Left lung (tissue), 4 donors: ENCODE measurements at regions not wholly inside any gene's neighbourhood (a gene's known extent, or its start where the extent isn't known, plus 50 kb on each side); places are given as distances from the start of the nearest gene placed in this dataset.

Experiments
- ATAC-seq: fragments of 200-7000 bp; cut with Tn5 transposase; one replicate; pipeline ENCODE4 v1.9.1; 2020; ENCODE audit warnings: moderate library complexity
- DNase-seq, 4 donors: peaks; one replicate each; pipeline ENCODE4 v3.0.0-alpha.2; 2013 to 2020
- H3K27ac ChIP-seq, 2 donors: fragments of 200-600 bp; sonication (generic) in 1 of 2; one replicate each; pipeline versions ENCODE4 v1.5.0 to v1.8.0; 2020 to 2021
- H3K27me3 ChIP-seq, 2 donors: fragments of 200-600 bp; sonication (generic) in 1 of 2; one replicate each; pipeline versions ENCODE4 v1.5.0 to v1.8.0; 2020 to 2021
- H3K36me3 ChIP-seq, 2 donors: fragments of 200-600 bp; sonication (generic) in 1 of 2; one replicate each; pipeline versions ENCODE4 v1.5.0 to v1.8.0; 2020 to 2021
- H3K4me1 ChIP-seq, 2 donors: fragments of 200-600 bp; one replicate each; pipeline ENCODE4 v1.8.0; 2021
- H3K4me3 ChIP-seq, 2 donors: fragments of 200-600 bp; sonication (generic) in 1 of 2; one replicate each; pipeline versions ENCODE4 v1.5.0 to v1.8.0; 2020 to 2021; ENCODE audit warnings: mild to moderate bottlenecking in 1 of 2
- H3K9me3 ChIP-seq, 2 donors: fragments of 200-600 bp; sonication (generic) in 1 of 2; one replicate each; pipeline versions ENCODE4 v1.5.0 to v1.8.0; 2020 to 2021
- CTCF ChIP-seq, 2 donors: fragments of 200-600 bp; sonication (generic) in 1 of 2; IDR thresholded peaks; one replicate each; pipeline versions ENCODE4 v1.5.0 to v1.8.0; 2021; ENCODE audit warnings: antibody characterized with exemption in 2 of 2
- intact Hi-C, 2 donors: fragments of 100-400 bp; cut with DNase I; formaldehyde crosslinking; loops; one replicate each; pipeline versions ENCODE4 v1.11.2 to v1.14.2; 2022
- donor health status: DM: no; HTN: yes; CAD: no.
- donor health status: DM: no; HTN: no; CAD: no.

GRCh38 chr18:30618567-30618966, 424.0 kb downstream of the DSC3 start:
- Histone ChIP-seq H3K4me1 (no peaks in the 10 kb centered on the region), H3K27ac (no peak overlapping the region), H3K4me3 (no peak overlapping the region), H3K36me3 (no peaks in the 10 kb centered on the region), H3K27me3 (no peaks in the 10 kb centered on the region), H3K9me3 (no peaks in the 10 kb centered on the region)
- intact Hi-C loops, result no loop called here
- no peak for DNase-seq
- no peak for ATAC-seq
- no peak for TF ChIP-seq CTCF (IDR thresholded peaks at IDR 0.05)

- no peaks in the 10 kb centered on the region for H3K27me3 ChIP-seq
- TF ChIP-seq CTCF (IDR thresholded peaks at IDR 0.05), result no peak
- H3K36me3 ChIP-seq, result no peaks in the 10 kb centered on the region
- no peak for DNase-seq
- intact Hi-C loops, result no loop called here
- no peak overlapping the region for H3K27ac ChIP-seq
- no peak overlapping the region for H3K4me3 ChIP-seq
- no peaks in the 10 kb centered on the region for H3K9me3 ChIP-seq
- no peaks in the 10 kb centered on the region for H3K4me1 ChIP-seq
- ATAC-seq, result no peak
Observed at GRCh38 chr18:30616414-30616813, 426.1 kb downstream of the DSC3 start.

GRCh38 chr18:30613467-30613801, 429.1 kb downstream of the DSC3 start:
- intact Hi-C loops, result no loop called here

GRCh38 chr18:30601541-30601940, 441.0 kb downstream of the DSC3 start:
- H3K4me3 ChIP-seq, result no peak overlapping the region
- no peaks in the 10 kb centered on the region for H3K27me3 ChIP-seq
- no peak for ATAC-seq
- no peak for DNase-seq
- intact Hi-C loops, result no loop called here
- no peak overlapping the region for H3K27ac ChIP-seq
- no peaks in the 10 kb centered on the region for H3K4me1 ChIP-seq
- no peak for TF ChIP-seq CTCF (IDR thresholded peaks at IDR 0.05)
- no peaks in the 10 kb centered on the region for H3K36me3 ChIP-seq
- no peaks in the 10 kb centered on the region for H3K9me3 ChIP-seq

More at GRCh38 chr18:30613467-30613801, 429.1 kb downstream of the DSC3 start:
- TF ChIP-seq CTCF (IDR thresholded peaks at IDR 0.05), result no peak
- DNase-seq, result no peak
- no peak overlapping the region for H3K4me3 ChIP-seq
- H3K27me3 ChIP-seq, result no peaks in the 10 kb centered on the region
- H3K36me3 ChIP-seq, result no peaks in the 10 kb centered on the region
- no peak overlapping the region for H3K27ac ChIP-seq
- no peaks in the 10 kb centered on the region for H3K9me3 ChIP-seq
- no peak for ATAC-seq
- H3K4me1 ChIP-seq, result no peaks in the 10 kb centered on the region

- intact Hi-C loops, result no loop called here
- H3K36me3 ChIP-seq, result no peaks in the 10 kb centered on the region
- DNase-seq (no peak), ATAC-seq (no peak)
- no peaks in the 10 kb centered on the region for H3K9me3 ChIP-seq
- TF ChIP-seq CTCF (IDR thresholded peaks at IDR 0.05), result no peak
- no peaks in the 10 kb centered on the region for H3K4me1 ChIP-seq
- no peak overlapping the region for H3K27ac ChIP-seq
- no peaks in the 10 kb centered on the region for H3K27me3 ChIP-seq
- H3K4me3 ChIP-seq, result no peak overlapping the region
Observed at GRCh38 chr18:30597202-30597601, 445.3 kb downstream of the DSC3 start.
